SK-N-SH treated with all-trans-retinoic acid at 6 μM for 48 hours (cell line): ENCODE measurements at regions not wholly inside any gene's neighbourhood (a gene's known extent, or its start where the extent isn't known, plus 50 kb on each side); places are given as distances from the start of the nearest gene placed in this dataset.

ENCODE experiments used
- ATAC-seq: fragments of 200-7000 bp; cut with Tn5 transposase; 3 replicates; pipeline ENCODE4 v1.9.1; 2020; ENCODE audit warnings: mild to moderate bottlenecking, moderate library complexity
- ARNTL ChIP-seq: fragments of 450-650 bp; formaldehyde crosslinking; IDR thresholded peaks from 2 replicates; pipeline ENCODE4 v1.5.0; 2020; ENCODE audit warnings: low read depth, mild to moderate bottlenecking, moderate library complexity, borderline replicate concordance
- BACH2 ChIP-seq: fragments of 250-450 bp; sonication (Bioruptor Pico); IDR thresholded peaks from 2 replicates; pipeline ENCODE4 v1.9.0; 2021; ENCODE audit warnings: mild to moderate bottlenecking, borderline replicate concordance
- CSDC2 ChIP-seq: fragments of 250-450 bp; sonication (Bioruptor Pico); IDR thresholded peaks from 2 replicates; pipeline ENCODE4 v1.5.0; 2020; ENCODE audit warnings: mild to moderate bottlenecking, moderate library complexity
- CSRNP3 ChIP-seq: fragments of 250-450 bp; sonication (Bioruptor Pico); IDR thresholded peaks from 2 replicates; pipeline ENCODE4 v1.5.1; 2021; ENCODE audit warnings: mild to moderate bottlenecking, moderate library complexity
- ESRRG ChIP-seq: fragments of 250-450 bp; sonication (Bioruptor Pico); IDR thresholded peaks from 2 replicates; pipeline ENCODE4 v1.6.1; 2021; ENCODE audit warnings: mild to moderate bottlenecking
- GLIS3 ChIP-seq: fragments of 250-450 bp; sonication (Bioruptor Pico); IDR thresholded peaks from 2 replicates; pipeline ENCODE4 v1.5.0; 2020; ENCODE audit warnings: mild to moderate bottlenecking, moderate library complexity
- ISL1 ChIP-seq: fragments of 250-450 bp; sonication (Bioruptor Pico); IDR thresholded peaks from 2 replicates; pipeline ENCODE4 v2.1.2; 2022; ENCODE audit warnings: mild to moderate bottlenecking, moderate library complexity
- OSR1 ChIP-seq: fragments of 250-450 bp; sonication (Bioruptor Pico); IDR thresholded peaks from 2 replicates; pipeline ENCODE4 v1.8.0; 2022; ENCODE audit warnings: moderate library complexity, mild to moderate bottlenecking, inconsistent platforms
- PPARA ChIP-seq: fragments of 250-450 bp; sonication (Bioruptor Pico); IDR thresholded peaks from 2 replicates; pipeline ENCODE4 v1.5.0; 2020; ENCODE audit warnings: mild to moderate bottlenecking, borderline replicate concordance
- RARB ChIP-seq: fragments of 250-450 bp; sonication (Bioruptor Pico); IDR thresholded peaks from 2 replicates; pipeline ENCODE4 v1.8.0; 2021; ENCODE audit warnings: mild to moderate bottlenecking, moderate library complexity
- SNAI2 ChIP-seq: fragments of 250-450 bp; sonication (Bioruptor Pico); IDR thresholded peaks from 2 replicates; pipeline ENCODE4 v1.5.0; 2020; ENCODE audit warnings: mild to moderate bottlenecking, moderate library complexity
- TCF4 ChIP-seq: fragments of 250-450 bp; sonication (Bioruptor Pico); IDR thresholded peaks from 2 replicates; pipeline ENCODE4 v1.8.0; 2021; ENCODE audit warnings: mild to moderate bottlenecking, moderate library complexity, borderline replicate concordance
- TOX ChIP-seq: fragments of 250-450 bp; sonication (Bioruptor Pico); IDR thresholded peaks from 2 replicates; pipeline ENCODE4 v1.8.0; 2021; ENCODE audit warnings: mild to moderate bottlenecking, moderate library complexity, borderline replicate concordance
- ZC3H10 ChIP-seq: fragments of 250-450 bp; sonication (Bioruptor Pico); IDR thresholded peaks from 2 replicates; pipeline ENCODE4 v1.5.1; 2021; ENCODE audit warnings: mild to moderate bottlenecking, moderate library complexity
- ZFP3 ChIP-seq: fragments of 250-450 bp; sonication (Bioruptor Pico); IDR thresholded peaks from 2 replicates; pipeline ENCODE4 v1.5.0; 2020; ENCODE audit warnings: mild to moderate bottlenecking, moderate library complexity
- ZFP30 ChIP-seq: fragments of 450-650 bp; formaldehyde crosslinking; IDR thresholded peaks from 2 replicates; pipeline ENCODE4 v1.5.0; 2022; ENCODE audit warnings: mild to moderate bottlenecking, moderate library complexity
- ZNF565 ChIP-seq: fragments of 450-650 bp; formaldehyde crosslinking; conservative IDR thresholded peaks from 2 replicates; pipeline ENCODE4 v1.5.0; 2020; ENCODE audit warnings: low read depth, mild to moderate bottlenecking, moderate library complexity
- ZNF70 ChIP-seq: fragments of 450-650 bp; formaldehyde crosslinking; IDR thresholded peaks from 2 replicates; pipeline ENCODE4 v1.5.0; 2020; ENCODE audit warnings: mild to moderate bottlenecking, moderate library complexity
- ZNF8 ChIP-seq: fragments of 450-650 bp; formaldehyde crosslinking; IDR thresholded peaks from 2 replicates; pipeline ENCODE4 v1.5.0; 2020; ENCODE audit warnings: mild to moderate bottlenecking, moderate library complexity
- TF ChIP-seq, protein P1 (sequence below): fragments of 250-450 bp; sonication (Bioruptor Pico); IDR thresholded peaks from 2 replicates; pipeline ENCODE4 v1.8.0; 2021; ENCODE audit warnings: low read depth, mild to moderate bottlenecking, moderate library complexity, borderline replicate concordance
- TF ChIP-seq, protein P2 (sequence below): fragments of 250-450 bp; sonication (Bioruptor Pico); IDR thresholded peaks from 2 replicates; pipeline ENCODE4 v1.8.0; 2020; ENCODE audit warnings: mild to moderate bottlenecking, moderate library complexity, borderline replicate concordance

DNA sequence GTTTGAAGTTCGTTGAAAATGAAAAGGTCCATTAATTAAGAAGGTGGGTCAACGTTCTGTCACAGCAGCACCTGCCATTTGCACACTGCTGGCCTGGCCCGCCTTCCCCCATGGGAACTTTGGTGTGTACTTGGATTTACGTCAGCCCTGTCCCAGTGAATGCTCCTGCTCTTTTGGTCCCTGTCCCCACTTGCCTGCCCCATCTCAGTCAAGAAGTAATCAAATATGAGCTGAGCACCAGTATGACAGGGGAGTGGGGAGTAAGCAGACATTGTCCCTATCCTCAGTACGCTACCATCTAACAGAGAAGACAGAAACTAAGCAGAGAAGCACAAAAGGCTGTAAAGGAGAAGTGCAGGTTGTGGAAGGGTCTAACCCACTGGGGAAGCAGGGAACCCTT, 65.1 kb downstream of the SLC4A3 start:
- TF ChIP-seq OSR1 (no peak), SNAI2 (CRISPR knock-in tag) (no peak), RARB (no peak)
- TF ChIP-seq, protein P1, sequence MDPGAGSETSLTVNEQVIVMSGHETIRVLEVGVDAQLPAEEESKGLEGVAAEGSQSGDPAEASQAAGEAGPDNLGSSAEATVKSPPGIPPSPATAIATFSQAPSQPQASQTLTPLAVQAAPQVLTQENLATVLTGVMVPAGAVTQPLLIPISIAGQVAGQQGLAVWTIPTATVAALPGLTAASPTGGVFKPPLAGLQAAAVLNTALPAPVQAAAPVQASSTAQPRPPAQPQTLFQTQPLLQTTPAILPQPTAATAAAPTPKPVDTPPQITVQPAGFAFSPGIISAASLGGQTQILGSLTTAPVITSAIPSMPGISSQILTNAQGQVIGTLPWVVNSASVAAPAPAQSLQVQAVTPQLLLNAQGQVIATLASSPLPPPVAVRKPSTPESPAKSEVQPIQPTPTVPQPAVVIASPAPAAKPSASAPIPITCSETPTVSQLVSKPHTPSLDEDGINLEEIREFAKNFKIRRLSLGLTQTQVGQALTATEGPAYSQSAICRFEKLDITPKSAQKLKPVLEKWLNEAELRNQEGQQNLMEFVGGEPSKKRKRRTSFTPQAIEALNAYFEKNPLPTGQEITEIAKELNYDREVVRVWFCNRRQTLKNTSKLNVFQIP (CRISPR knock-in tag) = no peak
- ATAC-seq = no peak

DNA sequence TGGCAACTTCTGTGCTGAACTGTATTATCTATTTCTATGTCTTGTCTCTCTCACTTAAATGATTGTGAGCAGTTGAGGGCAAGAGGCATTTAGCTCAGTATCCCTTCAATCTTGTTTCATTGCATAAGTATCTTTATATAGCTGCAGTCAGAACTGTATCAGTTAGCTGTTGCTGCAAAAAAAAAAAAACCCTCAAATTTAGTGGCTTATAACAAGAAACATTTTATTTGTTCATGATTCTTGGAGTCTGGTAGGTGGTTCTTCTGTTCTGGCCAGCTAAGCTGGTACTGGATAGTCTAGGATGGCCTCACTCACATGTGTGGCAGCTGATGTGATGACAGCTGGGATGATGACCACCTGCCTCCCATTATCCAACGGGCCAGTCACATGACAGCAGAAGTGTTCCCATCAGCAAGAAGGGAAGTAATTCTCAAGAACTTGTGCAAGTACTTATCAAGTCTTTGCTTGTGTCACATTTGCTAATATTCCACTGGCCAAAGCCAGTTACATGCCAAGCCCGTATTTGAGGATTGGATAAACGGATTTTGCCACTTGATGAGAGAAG, 67.8 kb downstream of the SLC4A3 start:
- TF ChIP-seq ESRRG (CRISPR knock-in tag) (no peak), ZNF8 (CRISPR knock-in tag) (no peak), SNAI2 (CRISPR knock-in tag) (no peak), TOX (CRISPR knock-in tag) (no peak)
- ATAC-seq = no peak

- no peak for ATAC-seq
- TF ChIP-seq, protein P2, sequence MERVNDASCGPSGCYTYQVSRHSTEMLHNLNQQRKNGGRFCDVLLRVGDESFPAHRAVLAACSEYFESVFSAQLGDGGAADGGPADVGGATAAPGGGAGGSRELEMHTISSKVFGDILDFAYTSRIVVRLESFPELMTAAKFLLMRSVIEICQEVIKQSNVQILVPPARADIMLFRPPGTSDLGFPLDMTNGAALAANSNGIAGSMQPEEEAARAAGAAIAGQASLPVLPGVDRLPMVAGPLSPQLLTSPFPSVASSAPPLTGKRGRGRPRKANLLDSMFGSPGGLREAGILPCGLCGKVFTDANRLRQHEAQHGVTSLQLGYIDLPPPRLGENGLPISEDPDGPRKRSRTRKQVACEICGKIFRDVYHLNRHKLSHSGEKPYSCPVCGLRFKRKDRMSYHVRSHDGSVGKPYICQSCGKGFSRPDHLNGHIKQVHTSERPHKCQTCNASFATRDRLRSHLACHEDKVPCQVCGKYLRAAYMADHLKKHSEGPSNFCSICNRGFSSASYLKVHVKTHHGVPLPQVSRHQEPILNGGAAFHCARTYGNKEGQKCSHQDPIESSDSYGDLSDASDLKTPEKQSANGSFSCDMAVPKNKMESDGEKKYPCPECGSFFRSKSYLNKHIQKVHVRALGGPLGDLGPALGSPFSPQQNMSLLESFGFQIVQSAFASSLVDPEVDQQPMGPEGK (CRISPR knock-in tag) = no peak
- TF ChIP-seq SNAI2 (CRISPR knock-in tag) = no peak
- TF ChIP-seq ZFP30 (CRISPR knock-in tag) = no peak
- TF ChIP-seq CSDC2 (CRISPR knock-in tag) = no peak
- TF ChIP-seq ZNF565 (CRISPR knock-in tag) = no peak
- TF ChIP-seq ZNF8 (CRISPR knock-in tag) = no peak
- no peak for TF ChIP-seq BACH2
- no peak for TF ChIP-seq ARNTL (CRISPR knock-in tag)
- no peak for TF ChIP-seq GLIS3
- TF ChIP-seq, protein P1 (CRISPR knock-in tag) = no peak
- no peak for TF ChIP-seq ZNF70
- TF ChIP-seq TCF4 (CRISPR knock-in tag) = no peak
- TF ChIP-seq ZC3H10 (CRISPR knock-in tag) = no peak
- TF ChIP-seq CSRNP3 (CRISPR knock-in tag) = no peak
These were observed 70.6 kb downstream of the SLC4A3 start for GRCh38 chr2:219697811-219698747.

GRCh38 chr2:219698748-219699439, 71.5 kb downstream of the SLC4A3 start:
- no peak for ATAC-seq
- TF ChIP-seq OSR1 = no peak
- TF ChIP-seq ZFP3 (CRISPR knock-in tag) = no peak
- TF ChIP-seq, protein P2 (CRISPR knock-in tag) = no peak
- TF ChIP-seq ZC3H10 (CRISPR knock-in tag) = no peak
- TF ChIP-seq ESRRG (CRISPR knock-in tag) = no peak
- no peak for TF ChIP-seq CSRNP3 (CRISPR knock-in tag)
- TF ChIP-seq ISL1 (CRISPR knock-in tag) = no peak
- TF ChIP-seq ZNF8 (CRISPR knock-in tag) = no peak
- TF ChIP-seq ZNF565 (CRISPR knock-in tag) = no peak
- no peak for TF ChIP-seq ZNF70
- TF ChIP-seq GLIS3 = no peak
- no peak for TF ChIP-seq PPARA (CRISPR knock-in tag)
- TF ChIP-seq, protein P1 (CRISPR knock-in tag) = no peak
- no peak for TF ChIP-seq TCF4 (CRISPR knock-in tag)
- TF ChIP-seq BACH2 = no peak
